SK-N-SH treated with all-trans-retinoic acid at 6 μM for 48 hours (cell line): ENCODE measurements at regions not wholly inside any gene's neighbourhood (a gene's known extent, or its start where the extent isn't known, plus 50 kb on each side); places are given as distances from the start of the nearest gene placed in this dataset.

Source experiments
- GLIS3 ChIP-seq: fragments of 250-450 bp; sonication (Bioruptor Pico); IDR thresholded peaks from 2 replicates; pipeline ENCODE4 v1.5.0; 2020; ENCODE audit warnings: mild to moderate bottlenecking, moderate library complexity
- RARB ChIP-seq: fragments of 250-450 bp; sonication (Bioruptor Pico); IDR thresholded peaks from 2 replicates; pipeline ENCODE4 v1.8.0; 2021; ENCODE audit warnings: mild to moderate bottlenecking, moderate library complexity
- ZNF70 ChIP-seq: fragments of 450-650 bp; formaldehyde crosslinking; IDR thresholded peaks from 2 replicates; pipeline ENCODE4 v1.5.0; 2020; ENCODE audit warnings: mild to moderate bottlenecking, moderate library complexity
- TF ChIP-seq, protein P1 (sequence below): fragments of 250-450 bp; sonication (Bioruptor Pico); IDR thresholded peaks from 2 replicates; pipeline ENCODE4 v1.5.0; 2020; ENCODE audit warnings: mild to moderate bottlenecking, moderate library complexity
- TF ChIP-seq, protein P2 (sequence below): fragments of 250-450 bp; sonication (Bioruptor Pico); IDR thresholded peaks from 2 replicates; pipeline ENCODE4 v1.5.1; 2020; ENCODE audit warnings: low read depth, mild to moderate bottlenecking, moderate library complexity

DNA sequence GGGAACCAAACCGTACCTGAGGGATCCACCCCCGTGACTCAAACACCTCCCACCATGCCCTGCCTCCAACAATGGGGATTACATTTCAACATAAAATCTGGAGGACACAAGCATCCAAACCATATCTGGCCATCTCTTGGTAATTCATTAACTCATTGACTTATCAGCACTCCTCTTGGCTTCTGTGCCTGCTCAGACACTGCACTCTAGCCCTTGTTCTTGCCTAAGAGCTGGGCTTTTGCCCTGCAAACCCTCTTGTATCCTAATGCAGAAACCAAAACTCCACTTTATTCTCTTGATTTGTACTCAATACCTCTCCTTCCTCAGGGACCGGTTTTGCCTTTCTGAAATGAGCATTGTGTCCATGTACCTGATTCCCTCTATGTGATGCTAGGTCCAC lies 330.2 kb upstream of the FZD8 start:
- TF ChIP-seq ZNF70 (CRISPR knock-in tag) (no peak), RARB (CRISPR knock-in tag) (no peak), GLIS3 (no peak)
- TF ChIP-seq, protein P1, sequence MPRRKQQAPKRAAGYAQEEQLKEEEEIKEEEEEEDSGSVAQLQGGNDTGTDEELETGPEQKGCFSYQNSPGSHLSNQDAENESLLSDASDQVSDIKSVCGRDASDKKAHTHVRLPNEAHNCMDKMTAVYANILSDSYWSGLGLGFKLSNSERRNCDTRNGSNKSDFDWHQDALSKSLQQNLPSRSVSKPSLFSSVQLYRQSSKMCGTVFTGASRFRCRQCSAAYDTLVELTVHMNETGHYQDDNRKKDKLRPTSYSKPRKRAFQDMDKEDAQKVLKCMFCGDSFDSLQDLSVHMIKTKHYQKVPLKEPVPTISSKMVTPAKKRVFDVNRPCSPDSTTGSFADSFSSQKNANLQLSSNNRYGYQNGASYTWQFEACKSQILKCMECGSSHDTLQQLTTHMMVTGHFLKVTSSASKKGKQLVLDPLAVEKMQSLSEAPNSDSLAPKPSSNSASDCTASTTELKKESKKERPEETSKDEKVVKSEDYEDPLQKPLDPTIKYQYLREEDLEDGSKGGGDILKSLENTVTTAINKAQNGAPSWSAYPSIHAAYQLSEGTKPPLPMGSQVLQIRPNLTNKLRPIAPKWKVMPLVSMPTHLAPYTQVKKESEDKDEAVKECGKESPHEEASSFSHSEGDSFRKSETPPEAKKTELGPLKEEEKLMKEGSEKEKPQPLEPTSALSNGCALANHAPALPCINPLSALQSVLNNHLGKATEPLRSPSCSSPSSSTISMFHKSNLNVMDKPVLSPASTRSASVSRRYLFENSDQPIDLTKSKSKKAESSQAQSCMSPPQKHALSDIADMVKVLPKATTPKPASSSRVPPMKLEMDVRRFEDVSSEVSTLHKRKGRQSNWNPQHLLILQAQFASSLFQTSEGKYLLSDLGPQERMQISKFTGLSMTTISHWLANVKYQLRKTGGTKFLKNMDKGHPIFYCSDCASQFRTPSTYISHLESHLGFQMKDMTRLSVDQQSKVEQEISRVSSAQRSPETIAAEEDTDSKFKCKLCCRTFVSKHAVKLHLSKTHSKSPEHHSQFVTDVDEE (CRISPR knock-in tag): no peak
- TF ChIP-seq, protein P2, sequence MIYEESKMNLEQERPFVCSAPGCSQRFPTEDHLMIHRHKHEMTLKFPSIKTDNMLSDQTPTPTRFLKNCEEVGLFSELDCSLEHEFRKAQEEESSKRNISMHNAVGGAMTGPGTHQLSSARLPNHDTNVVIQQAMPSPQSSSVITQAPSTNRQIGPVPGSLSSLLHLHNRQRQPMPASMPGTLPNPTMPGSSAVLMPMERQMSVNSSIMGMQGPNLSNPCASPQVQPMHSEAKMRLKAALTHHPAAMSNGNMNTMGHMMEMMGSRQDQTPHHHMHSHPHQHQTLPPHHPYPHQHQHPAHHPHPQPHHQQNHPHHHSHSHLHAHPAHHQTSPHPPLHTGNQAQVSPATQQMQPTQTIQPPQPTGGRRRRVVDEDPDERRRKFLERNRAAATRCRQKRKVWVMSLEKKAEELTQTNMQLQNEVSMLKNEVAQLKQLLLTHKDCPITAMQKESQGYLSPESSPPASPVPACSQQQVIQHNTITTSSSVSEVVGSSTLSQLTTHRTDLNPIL: no peak
